ENCODE measurements at regions not wholly inside any gene's neighbourhood (a gene's known extent, or its start where the extent isn't known, plus 50 kb on each side); places are given as distances from the start of the nearest gene placed in this dataset.

DNA sequence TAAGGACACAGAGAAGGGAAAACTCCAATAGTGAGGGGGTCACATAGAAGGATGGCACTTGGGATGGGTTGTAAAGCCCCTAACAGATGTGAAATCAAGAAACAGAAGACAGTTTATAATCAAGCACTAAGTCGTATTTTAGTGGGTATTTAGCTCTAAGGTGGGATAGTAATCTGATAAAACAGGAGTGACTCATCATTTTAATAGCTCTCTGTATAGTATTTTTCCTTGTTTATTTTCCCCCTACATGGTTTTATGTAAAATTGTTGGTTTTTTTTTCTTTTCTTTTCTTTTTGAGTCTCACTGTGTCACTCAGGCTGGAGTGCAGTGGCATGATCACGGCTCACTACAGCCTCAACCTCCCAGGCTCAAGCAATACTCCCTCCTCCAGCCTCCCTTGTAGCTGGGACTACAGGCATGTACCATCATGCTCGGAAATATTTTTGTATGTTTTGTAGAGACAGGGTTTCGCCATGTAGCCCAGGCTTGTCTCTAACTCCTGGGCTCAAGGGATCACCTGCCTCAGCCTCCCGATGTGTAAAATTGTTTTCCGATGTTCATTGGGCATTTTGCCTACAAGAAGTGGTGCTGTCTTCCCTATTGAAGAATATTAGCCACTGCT lies 142.6 kb upstream of the SERPINE2 start:
- TF ChIP-seq FOXA1 (IDR thresholded peaks at IDR 0.05) (no peak), TARDBP (IDR thresholded peaks at IDR 0.05) (no peak), HDGF (IDR thresholded peaks at IDR 0.05; ENCODE audit: borderline replicate concordance) (no peak), FOXK2 (IDR thresholded peaks at IDR 0.05) (no peak), FOXM1 (IDR thresholded peaks at IDR 0.05; ENCODE audit: borderline replicate concordance) (no peak), ZNF384 (IDR thresholded peaks at IDR 0.05) (no peak), BHLHE40 (IDR thresholded peaks at IDR 0.05; ENCODE audit: borderline replicate concordance) (no peak), ARNT (IDR thresholded peaks at IDR 0.05) (no peak)
- ChIA-PET POLR2A (no interaction called here), CTCF (no interaction called here)
- DNase-seq (ENCODE audit: extremely low spot score), result no peak

DNA sequence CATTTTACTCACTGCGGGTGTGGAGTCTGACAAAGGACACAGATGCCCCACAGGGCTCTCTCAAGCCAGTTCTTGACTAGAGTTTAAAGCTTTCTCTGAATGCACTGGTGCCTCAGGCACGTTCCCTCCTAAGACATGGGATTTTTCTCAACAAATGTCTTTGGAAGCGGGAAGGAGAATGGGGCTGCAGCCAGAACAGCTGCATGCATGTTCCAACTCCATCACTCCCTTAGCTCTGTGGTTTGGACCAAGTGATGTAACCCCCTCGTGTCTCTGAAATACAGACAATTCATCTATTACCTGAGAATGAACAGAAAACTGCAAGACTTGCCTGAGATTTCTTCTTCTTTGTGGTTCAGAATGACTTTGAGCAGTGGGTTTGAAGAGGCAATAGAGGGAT lies 141.7 kb upstream of the SERPINE2 start:
- no peak for DNase-seq (ENCODE audit: extremely low spot score)
- ChIA-PET POLR2A (no interaction called here), CTCF (no interaction called here)
- no peak for TF ChIP-seq BHLHE40 (IDR thresholded peaks at IDR 0.05; ENCODE audit: borderline replicate concordance)
- no peak for TF ChIP-seq CTBP1 (IDR thresholded peaks at IDR 0.05; ENCODE audit: borderline replicate concordance)
- TF ChIP-seq SP1 (IDR thresholded peaks at IDR 0.05), result no peak

DNA sequence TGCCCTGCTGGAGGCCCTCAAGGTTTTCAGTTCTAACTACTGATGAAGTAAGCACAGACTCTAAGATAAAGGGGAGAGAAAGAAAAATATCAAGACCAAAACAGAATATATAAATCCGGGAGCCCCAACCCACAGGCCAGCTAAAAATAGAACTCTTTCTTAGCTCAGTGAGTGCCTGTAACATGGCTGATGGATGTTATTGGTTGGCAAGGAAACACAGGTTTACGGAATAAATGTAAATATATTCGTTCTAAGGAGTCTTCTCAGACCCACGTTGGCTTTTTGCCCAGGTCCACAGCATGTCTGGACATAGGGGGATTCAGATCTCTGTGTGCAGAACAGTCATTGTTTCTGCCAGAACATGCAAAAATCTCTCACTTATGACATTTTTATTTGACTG lies 139.0 kb upstream of the SERPINE2 start:
- TF ChIP-seq ZNF384 (IDR thresholded peaks at IDR 0.05) (no peak), FOXK2 (IDR thresholded peaks at IDR 0.05) (no peak), ARNT (IDR thresholded peaks at IDR 0.05) (no peak), FOXA1 (IDR thresholded peaks at IDR 0.05) (no peak), TARDBP (IDR thresholded peaks at IDR 0.05) (no peak), BHLHE40 (IDR thresholded peaks at IDR 0.05; ENCODE audit: borderline replicate concordance) (no peak), SP1 (IDR thresholded peaks at IDR 0.05) (no peak), HDGF (IDR thresholded peaks at IDR 0.05; ENCODE audit: borderline replicate concordance) (no peak), FOXM1 (IDR thresholded peaks at IDR 0.05; ENCODE audit: borderline replicate concordance) (no peak)
- DNase-seq (ENCODE audit: extremely low spot score), result no peak
- CTCF ChIA-PET, result no interaction called here
- POLR2A ChIA-PET, result no interaction called here

DNA sequence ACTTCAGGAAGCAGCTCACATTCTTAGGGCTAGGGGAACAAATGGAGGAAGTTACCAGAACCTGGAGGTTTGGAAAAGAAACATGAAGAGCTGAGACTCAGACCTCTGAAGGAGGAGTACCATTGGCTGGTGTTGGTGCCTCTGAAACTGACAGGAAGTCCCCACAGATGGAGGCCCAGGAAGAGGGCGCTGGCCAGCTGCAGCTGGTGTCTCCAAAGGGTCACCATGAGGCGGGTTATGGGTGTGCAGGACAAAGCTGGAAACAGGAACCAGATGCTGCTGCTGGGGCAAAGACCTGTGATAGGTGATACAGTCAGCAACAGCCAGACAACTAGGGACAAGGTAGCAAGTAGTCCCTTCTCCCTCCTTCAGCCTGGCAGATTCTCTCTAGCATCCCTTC lies 136.5 kb upstream of the SERPINE2 start:
- TF ChIP-seq ZNF384 (IDR thresholded peaks at IDR 0.05), result no peak
- TF ChIP-seq LEF1 (IDR thresholded peaks at IDR 0.05; ENCODE audit: borderline replicate concordance), result no peak
- TF ChIP-seq L3MBTL2 (conservative IDR thresholded peaks at IDR 0.05), result no peak
- TF ChIP-seq, protein P1, sequence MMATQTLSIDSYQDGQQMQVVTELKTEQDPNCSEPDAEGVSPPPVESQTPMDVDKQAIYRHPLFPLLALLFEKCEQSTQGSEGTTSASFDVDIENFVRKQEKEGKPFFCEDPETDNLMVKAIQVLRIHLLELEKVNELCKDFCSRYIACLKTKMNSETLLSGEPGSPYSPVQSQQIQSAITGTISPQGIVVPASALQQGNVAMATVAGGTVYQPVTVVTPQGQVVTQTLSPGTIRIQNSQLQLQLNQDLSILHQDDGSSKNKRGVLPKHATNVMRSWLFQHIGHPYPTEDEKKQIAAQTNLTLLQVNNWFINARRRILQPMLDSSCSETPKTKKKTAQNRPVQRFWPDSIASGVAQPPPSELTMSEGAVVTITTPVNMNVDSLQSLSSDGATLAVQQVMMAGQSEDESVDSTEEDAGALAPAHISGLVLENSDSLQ (IDR thresholded peaks at IDR 0.05), result no peak
- no peak for TF ChIP-seq TARDBP (IDR thresholded peaks at IDR 0.05)
- TF ChIP-seq SP1 (IDR thresholded peaks at IDR 0.05), result no peak
- TF ChIP-seq FOXK2 (IDR thresholded peaks at IDR 0.05), result no peak
- TF ChIP-seq SUZ12 (IDR thresholded peaks at IDR 0.05), result no peak
- TF ChIP-seq FOXM1 (IDR thresholded peaks at IDR 0.05; ENCODE audit: borderline replicate concordance), result no peak
- no peak for TF ChIP-seq CTBP1 (IDR thresholded peaks at IDR 0.05; ENCODE audit: borderline replicate concordance)
- no peak for TF ChIP-seq ARNT (IDR thresholded peaks at IDR 0.05)
- no peak for TF ChIP-seq NFRKB (IDR thresholded peaks at IDR 0.05)
- no peak for TF ChIP-seq ELF4 (IDR thresholded peaks at IDR 0.05)
- no peak for TF ChIP-seq HDGF (IDR thresholded peaks at IDR 0.05; ENCODE audit: borderline replicate concordance)
- ChIA-PET POLR2A (no interaction called here), CTCF (interaction anchor here (0.6 kb wide), 1 partner anchor 31 kb away, joined by 3 read pairs; no protein-coding TSS in a partner anchor)
- no peak for DNase-seq (ENCODE audit: extremely low spot score)

DNA sequence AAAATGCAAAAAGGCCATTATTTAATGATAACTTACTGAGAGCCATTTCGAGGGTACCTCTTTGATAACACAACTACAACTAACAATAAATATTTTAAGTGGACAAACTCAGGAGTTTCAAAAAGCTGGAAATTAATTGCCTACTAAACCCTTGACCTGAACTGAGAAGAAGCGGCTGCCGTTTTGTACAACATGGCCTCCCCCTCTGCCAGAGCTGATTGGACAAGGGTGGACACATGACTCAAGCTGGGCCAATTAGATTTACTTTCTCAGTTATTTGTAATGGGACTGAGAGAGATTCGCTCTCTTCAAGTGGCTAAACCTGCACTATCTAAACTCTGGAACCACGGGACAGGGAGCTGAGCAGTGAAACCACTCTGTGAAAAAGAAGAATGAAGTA lies 135.9 kb upstream of the SERPINE2 start:
- DNase-seq (ENCODE audit: extremely low spot score), result no peak
- no peak for TF ChIP-seq NFRKB (IDR thresholded peaks at IDR 0.05)
- no peak for TF ChIP-seq SUZ12 (IDR thresholded peaks at IDR 0.05)
- no peak for TF ChIP-seq L3MBTL2 (conservative IDR thresholded peaks at IDR 0.05)
- no peak for TF ChIP-seq ELF4 (IDR thresholded peaks at IDR 0.05)
- TF ChIP-seq LEF1 (IDR thresholded peaks at IDR 0.05; ENCODE audit: borderline replicate concordance), result no peak
- no peak for TF ChIP-seq ZNF384 (IDR thresholded peaks at IDR 0.05)
- no peak for TF ChIP-seq HDGF (IDR thresholded peaks at IDR 0.05; ENCODE audit: borderline replicate concordance)
- no peak for TF ChIP-seq TARDBP (IDR thresholded peaks at IDR 0.05)
- TF ChIP-seq FOXM1 (IDR thresholded peaks at IDR 0.05; ENCODE audit: borderline replicate concordance), result no peak
- TF ChIP-seq, protein P1 (IDR thresholded peaks at IDR 0.05), result no peak
- ChIA-PET CTCF (interaction anchor here (0.6 kb wide), 1 partner anchor 32 kb away, joined by 3 read pairs; no protein-coding TSS in a partner anchor), POLR2A (no interaction called here)

DNA sequence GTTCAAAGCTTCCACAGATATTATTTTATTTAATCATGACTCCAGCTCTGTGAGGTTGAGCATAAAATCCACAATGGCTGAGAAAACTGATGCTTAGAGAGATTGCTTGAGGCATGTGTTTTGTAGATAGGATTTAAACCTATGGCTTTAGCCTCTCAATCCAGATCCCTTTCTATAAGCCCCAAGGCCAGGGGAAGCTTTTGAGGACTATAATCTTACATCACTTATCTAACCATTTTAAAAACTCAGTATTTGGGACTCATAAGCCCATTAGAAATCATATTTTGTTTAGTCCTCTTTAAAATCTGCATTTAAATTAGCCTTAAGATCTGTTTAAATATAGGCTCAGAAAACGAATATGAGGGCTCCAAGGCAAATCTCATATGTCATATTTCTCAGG lies 135.4 kb upstream of the SERPINE2 start:
- POLR2A ChIA-PET, result no interaction called here
- TF ChIP-seq NFRKB (IDR thresholded peaks at IDR 0.05) (no peak), FOXM1 (IDR thresholded peaks at IDR 0.05; ENCODE audit: borderline replicate concordance) (no peak), ARNT (IDR thresholded peaks at IDR 0.05) (no peak), FOXA1 (IDR thresholded peaks at IDR 0.05) (no peak), ELF4 (IDR thresholded peaks at IDR 0.05) (no peak), TARDBP (IDR thresholded peaks at IDR 0.05) (no peak), SP1 (IDR thresholded peaks at IDR 0.05) (no peak), ZNF384 (IDR thresholded peaks at IDR 0.05) (no peak), CTBP1 (IDR thresholded peaks at IDR 0.05; ENCODE audit: borderline replicate concordance) (no peak), L3MBTL2 (conservative IDR thresholded peaks at IDR 0.05) (no peak), LEF1 (IDR thresholded peaks at IDR 0.05; ENCODE audit: borderline replicate concordance) (no peak), FOXK2 (IDR thresholded peaks at IDR 0.05) (no peak), BHLHE40 (IDR thresholded peaks at IDR 0.05; ENCODE audit: borderline replicate concordance) (no peak), HDGF (IDR thresholded peaks at IDR 0.05; ENCODE audit: borderline replicate concordance) (no peak), SUZ12 (IDR thresholded peaks at IDR 0.05) (no peak)
- TF ChIP-seq, protein P1 (IDR thresholded peaks at IDR 0.05), result no peak
- CTCF ChIA-PET, result no interaction called here
- no peak for DNase-seq (ENCODE audit: extremely low spot score)

Data from HEK293T (cell line).